ENCODE measurements at regions not wholly inside any gene's neighbourhood (a gene's known extent, or its start where the extent isn't known, plus 50 kb on each side); places are given as distances from the start of the nearest gene placed in this dataset.
"Not testable (repeated sequence)": the region's sequence is repeated elsewhere in the genome, so short reads cannot be mapped to it uniquely, and the experiment has no call there.

GRCh38 chr21:8428668-8429456 lies 2092.5 kb upstream of the TPTE start:
- H3K9me3 Mint-ChIP-seq, H3K27ac Mint-ChIP-seq, H3K36me3 Mint-ChIP-seq, H3K27me3 Mint-ChIP-seq, H3K4me3 Mint-ChIP-seq, H3K4me1 Mint-ChIP-seq: not testable (repeated sequence)

GRCh38 chr21:8434710-8435109 lies 2086.7 kb upstream of the TPTE start:
- not testable (repeated sequence) for H3K9me3 Mint-ChIP-seq, H3K27ac Mint-ChIP-seq, H3K27me3 Mint-ChIP-seq, H3K4me3 Mint-ChIP-seq, H3K36me3 Mint-ChIP-seq, H3K4me1 Mint-ChIP-seq

GRCh38 chr21:8443093-8443492 lies 2078.3 kb upstream of the TPTE start:
- H3K9me3 Mint-ChIP-seq, H3K36me3 Mint-ChIP-seq, H3K4me1 Mint-ChIP-seq, H3K27ac Mint-ChIP-seq, H3K4me3 Mint-ChIP-seq, H3K27me3 Mint-ChIP-seq: not testable (repeated sequence)

GRCh38 chr21:8449807-8450206 lies 2071.6 kb upstream of the TPTE start:
- H3K36me3 Mint-ChIP-seq, H3K27me3 Mint-ChIP-seq, H3K4me1 Mint-ChIP-seq, H3K4me3 Mint-ChIP-seq, H3K9me3 Mint-ChIP-seq, H3K27ac Mint-ChIP-seq: not testable (repeated sequence)

GRCh38 chr21:8455279-8456128 lies 2065.9 kb upstream of the TPTE start:
- not testable (repeated sequence) for H3K27ac Mint-ChIP-seq, H3K4me3 Mint-ChIP-seq, H3K4me1 Mint-ChIP-seq, H3K9me3 Mint-ChIP-seq, H3K36me3 Mint-ChIP-seq, H3K27me3 Mint-ChIP-seq

GRCh38 chr21:8464403-8465152 lies 2056.8 kb upstream of the TPTE start:
- not testable (repeated sequence) for H3K36me3 Mint-ChIP-seq, H3K27me3 Mint-ChIP-seq, H3K4me3 Mint-ChIP-seq, H3K27ac Mint-ChIP-seq, H3K9me3 Mint-ChIP-seq, H3K4me1 Mint-ChIP-seq

GRCh38 chr21:8466642-8467041 lies 2054.7 kb upstream of the TPTE start:
- not testable (repeated sequence) for H3K27ac Mint-ChIP-seq, H3K4me3 Mint-ChIP-seq, H3K36me3 Mint-ChIP-seq, H3K4me1 Mint-ChIP-seq, H3K27me3 Mint-ChIP-seq, H3K9me3 Mint-ChIP-seq
